Keratinocyte (primary cell): ENCODE measurements at regions not wholly inside any gene's neighbourhood (a gene's known extent, or its start where the extent isn't known, plus 50 kb on each side); places are given as distances from the start of the nearest gene placed in this dataset.

Experiments used
- EZH2 ChIP-seq: IDR thresholded peaks from one replicate; pipeline ENCODE4 v1.6.1; 2012; ENCODE audit warnings: inconsistent platforms, mild to moderate bottlenecking, low read length, moderate library complexity
- TF ChIP-seq, protein P1 (sequence below), 3 experiments: IDR thresholded peaks in 1 of 3; conservative IDR thresholded peaks in 1 of 3; optimal IDR thresholded peaks in 1 of 3; 2 replicates in 2 of 3; 3 replicates in 1 of 3; pipeline versions ENCODE3 to v1.5.1; 2011; ENCODE audit warnings: low read length in 3 of 3, mild to moderate bottlenecking in 3 of 3, moderate library complexity in 2 of 3, control low read depth in 1 of 3, inconsistent platforms in 1 of 3; ENCODE audit not compliant: insufficient read depth in 2 of 3; ENCODE audit errors: extremely low read depth in 1 of 3

- TF ChIP-seq, protein P1, sequence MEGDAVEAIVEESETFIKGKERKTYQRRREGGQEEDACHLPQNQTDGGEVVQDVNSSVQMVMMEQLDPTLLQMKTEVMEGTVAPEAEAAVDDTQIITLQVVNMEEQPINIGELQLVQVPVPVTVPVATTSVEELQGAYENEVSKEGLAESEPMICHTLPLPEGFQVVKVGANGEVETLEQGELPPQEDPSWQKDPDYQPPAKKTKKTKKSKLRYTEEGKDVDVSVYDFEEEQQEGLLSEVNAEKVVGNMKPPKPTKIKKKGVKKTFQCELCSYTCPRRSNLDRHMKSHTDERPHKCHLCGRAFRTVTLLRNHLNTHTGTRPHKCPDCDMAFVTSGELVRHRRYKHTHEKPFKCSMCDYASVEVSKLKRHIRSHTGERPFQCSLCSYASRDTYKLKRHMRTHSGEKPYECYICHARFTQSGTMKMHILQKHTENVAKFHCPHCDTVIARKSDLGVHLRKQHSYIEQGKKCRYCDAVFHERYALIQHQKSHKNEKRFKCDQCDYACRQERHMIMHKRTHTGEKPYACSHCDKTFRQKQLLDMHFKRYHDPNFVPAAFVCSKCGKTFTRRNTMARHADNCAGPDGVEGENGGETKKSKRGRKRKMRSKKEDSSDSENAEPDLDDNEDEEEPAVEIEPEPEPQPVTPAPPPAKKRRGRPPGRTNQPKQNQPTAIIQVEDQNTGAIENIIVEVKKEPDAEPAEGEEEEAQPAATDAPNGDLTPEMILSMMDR (optimal IDR thresholded peaks at IDR 0.05 in 1 of 3, IDR thresholded peaks at IDR 0.05 in 1 of 3, conservative IDR thresholded peaks at IDR 0.05 in 1 of 3; ENCODE audit: extremely low read depth in 1 of 3, insufficient read depth in 2 of 3, low read length in 3 of 3) = peak in 1 of 3 experiments; percentile 1
- no peak for TF ChIP-seq EZH2
These were observed 394.1 kb upstream of the TBL1XR1 start for GRCh38 chr3:177591379-177591778.
